ENCODE measurements at regions not wholly inside any gene's neighbourhood (a gene's known extent, or its start where the extent isn't known, plus 50 kb on each side); places are given as distances from the start of the nearest gene placed in this dataset.

GRCh38 chr3:124158168-124158881 is 166.4 kb upstream of the ROPN1 start:
- Histone ChIP-seq H3K4me1 (ENCODE audit: insufficient read depth, low read length) (peaks cover 21% of the 10 kb centered on the region), H3K9me3 (ENCODE audit: insufficient read depth, low read depth, low read length) (no peaks in the 10 kb centered on the region), H3K9ac (ENCODE audit: low read depth, low read length) (peak overlapping the region; percentile 23; the same call in 1 of the 2 replicates), H3K4me3 (ENCODE audit: low read length) (peak overlapping the region; percentile 12; the same call in 1 of the 2 replicates), H3K27ac (ENCODE audit: low read depth, low read length) (peak overlapping the region; percentile 92), H3K36me3 (ENCODE audit: insufficient read depth, low read length) (no peaks in the 10 kb centered on the region), H3K27me3 (ENCODE audit: insufficient read depth, low read length) (no peaks in the 10 kb centered on the region)
- WGBS, result 30% methylated on average over 5 of the region's 5 CpGs

- Histone ChIP-seq H3K27me3 (ENCODE audit: insufficient read depth, low read length) (no peaks in the 10 kb centered on the region), H3K4me1 (ENCODE audit: insufficient read depth, low read length) (peaks cover 21% of the 10 kb centered on the region), H3K36me3 (ENCODE audit: insufficient read depth, low read length) (no peaks in the 10 kb centered on the region), H3K9me3 (ENCODE audit: insufficient read depth, low read depth, low read length) (no peaks in the 10 kb centered on the region), H3K9ac (ENCODE audit: low read depth, low read length) (no peak overlapping the region), H3K4me3 (ENCODE audit: low read length) (no peak overlapping the region), H3K27ac (ENCODE audit: low read depth, low read length) (no peak overlapping the region)
- WGBS, result 91% methylated on average over 2 of the region's 2 CpGs
These were observed 169.5 kb upstream of the ROPN1 start for GRCh38 chr3:124161448-124161847.

- Histone ChIP-seq H3K27me3 (ENCODE audit: insufficient read depth, low read length) (no peaks in the 10 kb centered on the region), H3K9me3 (ENCODE audit: insufficient read depth, low read depth, low read length) (no peaks in the 10 kb centered on the region), H3K27ac (ENCODE audit: low read depth, low read length) (no peak overlapping the region), H3K4me1 (ENCODE audit: insufficient read depth, low read length) (peaks cover 6% of the 10 kb centered on the region), H3K4me3 (ENCODE audit: low read length) (no peak overlapping the region), H3K36me3 (ENCODE audit: insufficient read depth, low read length) (no peaks in the 10 kb centered on the region), H3K9ac (ENCODE audit: low read depth, low read length) (no peak overlapping the region)
These were observed 171.8 kb upstream of the ROPN1 start for GRCh38 chr3:124163689-124164088.

DNA sequence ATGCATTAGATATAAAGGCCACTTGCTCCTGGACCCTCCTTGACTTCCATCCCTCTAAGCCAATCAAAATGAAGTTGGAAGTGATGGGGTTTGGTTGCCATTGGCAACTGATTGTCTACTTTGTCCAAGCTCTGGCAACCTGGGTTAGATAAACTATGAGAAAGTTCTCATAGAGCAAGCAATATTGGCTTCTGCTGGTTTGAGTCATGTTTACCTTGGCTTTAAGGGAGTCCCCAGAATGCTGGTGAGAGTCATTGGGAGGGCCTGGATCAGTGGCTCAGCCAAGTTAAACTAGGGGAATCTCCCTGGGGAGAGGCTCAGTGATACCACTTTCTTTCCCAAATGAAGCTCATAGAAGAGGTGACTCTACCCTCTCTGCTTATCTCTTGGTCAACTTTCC is 176.3 kb upstream of the ROPN1 start:
- H3K4me3 ChIP-seq (ENCODE audit: low read length), result no peak overlapping the region
- H3K9me3 ChIP-seq (ENCODE audit: insufficient read depth, low read depth, low read length), result no peaks in the 10 kb centered on the region
- no peak overlapping the region for H3K27ac ChIP-seq (ENCODE audit: low read depth, low read length)
- no peak overlapping the region for H3K9ac ChIP-seq (ENCODE audit: low read depth, low read length)
- H3K27me3 ChIP-seq (ENCODE audit: insufficient read depth, low read length), result no peaks in the 10 kb centered on the region
- H3K36me3 ChIP-seq (ENCODE audit: insufficient read depth, low read length), result no peaks in the 10 kb centered on the region
- H3K4me1 ChIP-seq (ENCODE audit: insufficient read depth, low read length), result no peaks in the 10 kb centered on the region

DNA sequence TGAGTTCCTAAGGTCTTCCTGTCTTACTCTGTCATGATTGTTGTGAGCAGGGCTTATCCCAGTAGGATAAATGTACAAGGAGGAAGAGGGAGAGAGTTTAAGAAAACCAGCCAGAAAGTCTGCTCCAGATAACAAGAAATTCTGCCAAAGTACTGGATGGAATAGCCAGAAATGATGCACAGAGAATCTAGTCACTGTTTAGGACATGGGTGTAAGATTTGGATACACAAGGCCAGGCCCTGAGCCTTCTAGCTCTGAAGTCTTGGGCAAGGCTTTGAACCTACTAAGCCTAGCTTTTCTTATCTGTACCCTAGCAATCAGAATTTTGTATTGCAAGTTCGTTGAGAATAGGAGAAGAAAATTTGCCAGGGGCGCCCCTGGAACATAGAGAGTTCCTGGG is 180.4 kb upstream of the ROPN1 start:
- H3K4me1 ChIP-seq (ENCODE audit: insufficient read depth, low read length), result no peaks in the 10 kb centered on the region
- no peaks in the 10 kb centered on the region for H3K9me3 ChIP-seq (ENCODE audit: insufficient read depth, low read depth, low read length)
- no peak overlapping the region for H3K9ac ChIP-seq (ENCODE audit: low read depth, low read length)
- H3K36me3 ChIP-seq (ENCODE audit: insufficient read depth, low read length), result no peaks in the 10 kb centered on the region
- no peaks in the 10 kb centered on the region for H3K27me3 ChIP-seq (ENCODE audit: insufficient read depth, low read length)
- H3K4me3 ChIP-seq (ENCODE audit: low read length), result no peak overlapping the region
- WGBS, result 86% methylated on average over 2 of the region's 2 CpGs
- H3K27ac ChIP-seq (ENCODE audit: low read depth, low read length), result no peak overlapping the region

DNA sequence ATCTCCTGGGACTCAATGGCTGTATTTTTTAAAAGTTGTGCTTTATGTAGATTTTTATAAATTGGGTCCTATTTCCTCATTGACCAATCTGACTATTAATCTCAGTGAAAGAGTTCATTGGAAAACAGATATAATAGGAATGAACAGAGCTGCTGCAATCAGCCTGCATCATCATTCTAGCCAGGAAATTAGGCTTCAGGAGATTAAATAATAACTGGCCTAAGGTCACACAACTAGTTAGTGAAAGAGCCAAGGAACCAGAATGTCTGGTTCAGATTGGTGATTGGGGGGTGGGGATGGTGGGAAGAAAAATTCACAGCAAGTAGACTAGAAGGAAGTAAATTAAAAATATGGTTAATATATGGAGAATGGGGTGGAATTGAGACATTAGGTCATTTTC is 180.9 kb upstream of the ROPN1 start:
- Histone ChIP-seq H3K4me3 (ENCODE audit: low read length) (no peak overlapping the region), H3K27ac (ENCODE audit: low read depth, low read length) (no peak overlapping the region), H3K27me3 (ENCODE audit: insufficient read depth, low read length) (no peaks in the 10 kb centered on the region), H3K9me3 (ENCODE audit: insufficient read depth, low read depth, low read length) (no peaks in the 10 kb centered on the region), H3K4me1 (ENCODE audit: insufficient read depth, low read length) (no peaks in the 10 kb centered on the region), H3K36me3 (ENCODE audit: insufficient read depth, low read length) (no peaks in the 10 kb centered on the region), H3K9ac (ENCODE audit: low read depth, low read length) (no peak overlapping the region)

DNA sequence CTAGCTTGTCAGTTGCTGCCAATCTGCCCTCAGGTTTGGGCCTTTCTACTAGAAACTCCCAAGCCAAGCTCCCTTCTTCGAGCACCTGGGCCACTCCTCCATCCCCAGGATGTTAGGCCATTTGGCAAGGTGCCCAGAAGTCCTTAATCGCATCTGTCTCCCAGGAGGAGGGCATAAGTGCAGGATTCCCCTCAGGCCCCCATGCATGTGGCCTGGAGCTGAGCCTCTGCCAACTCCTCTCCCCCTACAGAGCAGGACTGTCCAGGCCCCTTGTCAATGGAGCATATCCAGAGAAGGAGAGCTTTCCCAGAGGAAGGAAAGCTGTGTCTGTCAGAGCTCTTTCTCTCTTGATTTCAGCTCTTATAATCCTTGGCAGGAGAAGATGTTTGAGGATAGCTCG is 182.6 kb upstream of the ROPN1 start:
- H3K27me3 ChIP-seq (ENCODE audit: insufficient read depth, low read length), result no peaks in the 10 kb centered on the region
- H3K27ac ChIP-seq (ENCODE audit: low read depth, low read length), result no peak overlapping the region
- no peaks in the 10 kb centered on the region for H3K36me3 ChIP-seq (ENCODE audit: insufficient read depth, low read length)
- no peak overlapping the region for H3K4me3 ChIP-seq (ENCODE audit: low read length)
- no peak overlapping the region for H3K9ac ChIP-seq (ENCODE audit: low read depth, low read length)
- 94% methylated on average over 3 of the region's 3 CpGs for WGBS
- no peaks in the 10 kb centered on the region for H3K9me3 ChIP-seq (ENCODE audit: insufficient read depth, low read depth, low read length)
- H3K4me1 ChIP-seq (ENCODE audit: insufficient read depth, low read length), result no peaks in the 10 kb centered on the region

DNA sequence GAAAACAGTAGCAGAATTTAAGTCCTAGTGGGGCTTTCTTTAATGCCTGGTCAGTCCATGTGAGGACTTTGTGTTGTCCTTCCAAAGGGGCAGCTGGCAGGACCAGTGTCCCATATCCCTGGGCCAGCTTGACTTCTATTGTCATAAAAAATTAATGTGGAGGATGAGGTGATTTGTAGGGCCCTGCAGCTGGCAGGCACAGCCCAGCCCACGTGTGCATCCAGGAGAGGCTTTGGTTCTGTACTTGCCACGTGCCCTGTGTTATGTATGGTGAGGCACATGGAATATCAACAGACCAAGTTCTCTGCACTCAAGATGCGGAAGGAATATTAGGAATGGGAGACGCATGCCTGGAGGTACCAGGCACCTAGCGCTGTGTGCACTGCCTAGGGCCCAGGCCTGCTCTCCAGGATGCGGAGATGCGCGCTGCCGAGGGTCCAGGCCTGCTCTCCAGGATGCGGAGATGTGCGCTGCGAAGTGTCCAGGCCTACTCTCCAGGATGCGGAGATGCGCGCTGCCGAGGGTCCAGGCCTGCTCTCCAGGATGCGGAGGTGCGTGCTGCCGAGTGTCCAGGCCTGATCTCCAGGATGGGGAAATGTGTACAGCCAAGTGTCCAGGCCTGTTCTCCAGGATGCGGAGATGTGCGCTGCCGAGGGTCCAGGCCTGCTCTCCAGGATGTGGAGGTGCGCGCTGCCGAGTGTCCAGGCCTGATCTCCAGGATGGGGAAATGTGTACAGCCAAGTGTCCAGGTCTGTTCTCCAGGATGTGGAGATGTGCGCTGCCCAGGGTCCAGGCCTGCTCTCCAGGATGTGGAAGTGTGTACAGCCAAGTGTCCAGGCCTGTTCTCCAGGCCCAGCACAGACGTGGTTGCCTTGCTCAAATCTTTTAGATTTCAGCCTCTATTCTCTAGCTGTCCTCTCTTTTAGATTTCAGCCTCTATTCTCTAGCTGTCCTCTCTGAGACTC is 183.3 kb upstream of the ROPN1 start:
- Histone ChIP-seq H3K36me3 (ENCODE audit: insufficient read depth, low read length) (no peaks in the 10 kb centered on the region), H3K27ac (ENCODE audit: low read depth, low read length) (no peak overlapping the region), H3K4me3 (ENCODE audit: low read length) (no peak overlapping the region)

DNA sequence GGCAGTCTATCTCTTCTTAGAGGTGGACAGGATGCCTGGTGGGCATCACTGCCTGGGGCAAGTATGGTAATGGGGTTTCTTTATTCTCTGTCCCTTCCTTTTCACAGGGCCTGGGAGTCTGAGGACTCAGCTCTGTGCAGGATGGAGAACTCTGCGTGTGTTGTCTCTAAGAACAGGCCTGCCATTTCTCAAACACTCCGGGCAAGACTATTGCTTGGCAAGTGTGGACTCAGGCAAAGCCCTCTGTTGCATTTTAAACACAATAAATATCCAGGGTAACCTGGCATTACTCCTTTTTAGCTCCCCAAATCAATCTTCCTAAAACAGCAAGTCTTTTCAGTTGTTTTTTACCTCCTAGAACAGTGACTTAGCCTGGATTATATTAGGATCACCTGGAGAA is 185.1 kb upstream of the ROPN1 start:
- H3K36me3 ChIP-seq (ENCODE audit: insufficient read depth, low read length), result no peaks in the 10 kb centered on the region
- H3K27me3 ChIP-seq (ENCODE audit: insufficient read depth, low read length), result no peaks in the 10 kb centered on the region
- H3K4me1 ChIP-seq (ENCODE audit: insufficient read depth, low read length), result no peaks in the 10 kb centered on the region
- no peak overlapping the region for H3K4me3 ChIP-seq (ENCODE audit: low read length)
- no peak overlapping the region for H3K27ac ChIP-seq (ENCODE audit: low read depth, low read length)
- 92% methylated on average over 2 of the region's 2 CpGs for WGBS
- H3K9me3 ChIP-seq (ENCODE audit: insufficient read depth, low read depth, low read length), result no peaks in the 10 kb centered on the region
- H3K9ac ChIP-seq (ENCODE audit: low read depth, low read length), result no peak overlapping the region

More for the DNA sequence above, 183.3 kb upstream of the ROPN1 start:
- Histone ChIP-seq H3K4me1 (ENCODE audit: insufficient read depth, low read length) (no peaks in the 10 kb centered on the region), H3K9ac (ENCODE audit: low read depth, low read length) (no peak overlapping the region), H3K27me3 (ENCODE audit: insufficient read depth, low read length) (no peaks in the 10 kb centered on the region), H3K9me3 (ENCODE audit: insufficient read depth, low read depth, low read length) (no peaks in the 10 kb centered on the region)
- WGBS, result 95% methylated on average over 27 of the region's 27 CpGs

GRCh38 chr3:124178531-124178930 is 186.6 kb upstream of the ROPN1 start:
- Histone ChIP-seq H3K9ac (ENCODE audit: low read depth, low read length) (no peak overlapping the region), H3K4me3 (ENCODE audit: low read length) (no peak overlapping the region), H3K27me3 (ENCODE audit: insufficient read depth, low read length) (no peaks in the 10 kb centered on the region), H3K9me3 (ENCODE audit: insufficient read depth, low read depth, low read length) (no peaks in the 10 kb centered on the region), H3K4me1 (ENCODE audit: insufficient read depth, low read length) (no peaks in the 10 kb centered on the region), H3K27ac (ENCODE audit: low read depth, low read length) (no peak overlapping the region), H3K36me3 (ENCODE audit: insufficient read depth, low read length) (no peaks in the 10 kb centered on the region)
- WGBS, result 90% methylated on average over 2 of the region's 3 CpGs

- Histone ChIP-seq H3K27ac (ENCODE audit: low read depth, low read length) (no peak overlapping the region), H3K27me3 (ENCODE audit: insufficient read depth, low read length) (no peaks in the 10 kb centered on the region), H3K36me3 (ENCODE audit: insufficient read depth, low read length) (no peaks in the 10 kb centered on the region), H3K9ac (ENCODE audit: low read depth, low read length) (no peak overlapping the region), H3K9me3 (ENCODE audit: insufficient read depth, low read depth, low read length) (no peaks in the 10 kb centered on the region), H3K4me3 (ENCODE audit: low read length) (no peak overlapping the region), H3K4me1 (ENCODE audit: insufficient read depth, low read length) (peaks cover 6% of the 10 kb centered on the region; the same call in 1 of the 2 replicates)
- WGBS, result 100% methylated on average over 2 of the region's 2 CpGs
These were observed 208.5 kb upstream of the ROPN1 start for GRCh38 chr3:124200407-124200806.
